PC-9 (cell line): ENCODE measurements at regions not wholly inside any gene's neighbourhood (a gene's known extent, or its start where the extent isn't known, plus 50 kb on each side); places are given as distances from the start of the nearest gene placed in this dataset.

Experiments
- BruUV-seq: library from RNA; stranded (reverse); fragments of 400-500 nt; replicated peaks from 2 replicates; lab custom pipeline; 2021; lab: Mats Ljungman, UMichigan
- CTCF ChIA-PET: fragments of 300-600 bp; sonication (Branson Sonifier 250); formaldehyde crosslinking; loops from one replicate; lab custom pipeline; 2022; ENCODE audit warnings: antibody characterized with exemption; lab: Charles Lee
- POLR2A ChIA-PET: fragments of 300-600 bp; sonication (Branson Sonifier 250); formaldehyde crosslinking; loops from one replicate; lab custom pipeline; 2022; ENCODE audit warnings: antibody characterized with exemption; ENCODE audit not compliant: unreplicated experiment; lab: Charles Lee
- DNase-seq, 2 experiments: peaks; one replicate each; pipeline versions ENCODE4 v3.0.0 to v3.0.0-alpha.2; 2015 to 2022; ENCODE audit warnings: mixed read lengths in 1 of 2
- H2AFZ ChIP-seq: fragments of 200-600 bp; sonication (generic); 2 replicates; pipeline ENCODE4 v1.8.1; 2017; ENCODE audit warnings: antibody characterized with exemption
- H3F3A ChIP-seq: fragments of 200-600 bp; sonication (generic); 2 replicates; pipeline ENCODE4 v1.8.1; 2017; ENCODE audit warnings: antibody characterized with exemption, mild to moderate bottlenecking, low read depth; ENCODE audit not compliant: insufficient read depth
- H3K27ac ChIP-seq: fragments of 200-600 bp; sonication (generic); 2 replicates; pipeline ENCODE4 v1.6.1; 2016; ENCODE audit warnings: mixed run types
- H3K27me3 ChIP-seq: fragments of 200-600 bp; sonication (generic); 2 replicates; pipeline ENCODE4 v1.6.1; 2016; ENCODE audit warnings: low read depth, mixed run types; ENCODE audit not compliant: insufficient read depth
- H3K36me3 ChIP-seq: fragments of 200-600 bp; sonication (generic); 2 replicates; pipeline ENCODE4 v1.6.1; 2016; ENCODE audit warnings: low read depth, mixed run types
- H3K4me1 ChIP-seq: fragments of 200-600 bp; sonication (generic); replicated peaks from 2 replicates; pipeline ENCODE4 v1.6.1; 2016; ENCODE audit warnings: mixed run types; ENCODE audit not compliant: insufficient read depth
- H3K4me2 ChIP-seq: fragments of 200-600 bp; sonication (generic); 2 replicates; pipeline ENCODE4 v1.6.1; 2017; ENCODE audit warnings: mixed run types
- H3K4me3 ChIP-seq: fragments of 200-600 bp; sonication (generic); 2 replicates; pipeline ENCODE4 v1.6.1; 2016; ENCODE audit warnings: mixed run types
- H3K79me2 ChIP-seq: fragments of 200-600 bp; sonication (generic); 2 replicates; pipeline ENCODE4 v1.6.1; 2017; ENCODE audit warnings: low read depth, mixed run types
- H3K9me2 ChIP-seq: fragments of 200-600 bp; sonication (generic); 2 replicates; pipeline ENCODE4 v1.8.1; 2017; ENCODE audit warnings: mild to moderate bottlenecking; ENCODE audit not compliant: insufficient read depth
- H3K9me3 ChIP-seq: fragments of 200-600 bp; sonication (generic); 2 replicates; pipeline ENCODE4 v1.8.1; 2016; ENCODE audit warnings: low read depth; ENCODE audit not compliant: insufficient read depth
- H4K20me1 ChIP-seq: fragments of 200-600 bp; sonication (generic); 2 replicates; pipeline ENCODE4 v1.8.1; 2017; ENCODE audit not compliant: insufficient read depth
- EZH2 ChIP-seq: fragments of 200-600 bp; sonication (generic); IDR thresholded peaks from 2 replicates; pipeline ENCODE4 v1.8.0; 2017; ENCODE audit warnings: antibody characterized with exemption, low read depth
- intact Hi-C: fragments of 100-400 bp; cut with micrococcal nuclease; formaldehyde crosslinking; loops from one replicate; pipeline ENCODE4 v1.10.0; 2022; ENCODE audit not compliant: unreplicated experiment
- TF ChIP-seq, protein P1 (sequence below): fragments of 200-600 bp; sonication (generic); conservative IDR thresholded peaks from 2 replicates; pipeline ENCODE4 v1.6.1; 2017; ENCODE audit warnings: mixed run types, antibody characterized with exemption, mild to moderate bottlenecking, moderate library complexity

DNA sequence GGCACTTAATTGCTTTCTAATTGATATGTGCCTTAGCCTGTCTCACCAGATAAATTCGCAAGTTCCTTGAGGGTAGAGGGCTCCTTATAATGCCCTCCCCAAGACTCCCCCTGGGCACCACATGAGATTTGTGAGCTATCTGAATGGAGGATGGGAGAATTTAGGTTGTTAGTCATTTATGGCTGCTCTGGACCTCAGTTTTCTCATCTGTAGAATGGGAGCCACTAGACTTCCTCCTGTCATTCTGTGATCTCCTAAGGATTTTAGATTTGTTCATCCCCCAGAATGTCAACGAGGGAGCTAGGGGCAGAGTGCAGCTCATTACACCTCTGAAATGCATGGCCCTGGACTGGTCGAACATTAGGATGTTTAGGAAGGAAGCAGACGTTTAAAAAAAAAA lies 294.6 kb downstream of the MIAT start:
- POLR2A ChIA-PET = no interaction called here
- Histone ChIP-seq H3K79me2 (no peaks in the 10 kb centered on the region), H4K20me1 (no peaks in the 10 kb centered on the region), H3K4me2 (no peak overlapping the region), H3K9me3 (no peaks in the 10 kb centered on the region), H2AFZ (no peak overlapping the region), H3F3A (no peaks in the 10 kb centered on the region), H3K36me3 (no peaks in the 10 kb centered on the region), H3K4me3 (no peak overlapping the region), H3K4me1 (no peaks in the 10 kb centered on the region), H3K27ac (no peak overlapping the region), H3K9me2 (no peaks in the 10 kb centered on the region), H3K27me3 (peaks cover 56% of the 10 kb centered on the region)
- intact Hi-C loops = no loop called here
- no peak for TF ChIP-seq EZH2
- TF ChIP-seq, protein P1, sequence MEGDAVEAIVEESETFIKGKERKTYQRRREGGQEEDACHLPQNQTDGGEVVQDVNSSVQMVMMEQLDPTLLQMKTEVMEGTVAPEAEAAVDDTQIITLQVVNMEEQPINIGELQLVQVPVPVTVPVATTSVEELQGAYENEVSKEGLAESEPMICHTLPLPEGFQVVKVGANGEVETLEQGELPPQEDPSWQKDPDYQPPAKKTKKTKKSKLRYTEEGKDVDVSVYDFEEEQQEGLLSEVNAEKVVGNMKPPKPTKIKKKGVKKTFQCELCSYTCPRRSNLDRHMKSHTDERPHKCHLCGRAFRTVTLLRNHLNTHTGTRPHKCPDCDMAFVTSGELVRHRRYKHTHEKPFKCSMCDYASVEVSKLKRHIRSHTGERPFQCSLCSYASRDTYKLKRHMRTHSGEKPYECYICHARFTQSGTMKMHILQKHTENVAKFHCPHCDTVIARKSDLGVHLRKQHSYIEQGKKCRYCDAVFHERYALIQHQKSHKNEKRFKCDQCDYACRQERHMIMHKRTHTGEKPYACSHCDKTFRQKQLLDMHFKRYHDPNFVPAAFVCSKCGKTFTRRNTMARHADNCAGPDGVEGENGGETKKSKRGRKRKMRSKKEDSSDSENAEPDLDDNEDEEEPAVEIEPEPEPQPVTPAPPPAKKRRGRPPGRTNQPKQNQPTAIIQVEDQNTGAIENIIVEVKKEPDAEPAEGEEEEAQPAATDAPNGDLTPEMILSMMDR = no peak
- DNase-seq = no peak
- BruUV-seq = no TSS peak
- CTCF ChIA-PET = no interaction called here

DNA sequence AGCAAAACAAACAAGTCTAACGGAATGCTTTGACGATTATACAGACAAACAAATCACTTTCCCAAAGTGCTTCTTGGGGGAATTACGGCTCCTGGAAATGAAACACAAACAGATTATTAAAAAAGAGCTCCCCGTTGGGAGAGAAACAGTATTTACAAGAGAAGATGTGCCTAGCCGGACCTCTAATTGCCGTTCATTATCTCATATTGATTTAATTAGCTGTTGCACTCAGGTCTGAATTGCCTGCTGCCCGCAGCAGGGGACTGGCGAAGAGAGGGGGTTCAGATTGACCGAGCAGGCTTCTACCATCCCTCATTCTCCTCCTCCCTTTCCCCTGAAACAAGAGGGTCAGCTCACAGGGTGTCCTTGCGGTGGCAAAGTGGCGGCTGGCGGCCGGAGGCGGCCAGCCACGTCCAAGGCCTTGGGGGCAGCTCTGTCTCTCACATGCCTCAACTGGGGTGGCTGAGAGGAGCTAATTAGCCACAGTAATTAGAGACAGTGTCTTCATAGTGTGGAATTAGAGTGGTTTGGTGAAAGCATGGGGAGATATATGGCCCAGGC lies 295.1 kb downstream of the MIAT start:
- H3K27ac ChIP-seq = no peak overlapping the region
- BruUV-seq = no TSS peak
- ChIA-PET CTCF (no interaction called here), POLR2A (no interaction called here)
- TF ChIP-seq EZH2 = no peak
- no peak overlapping the region for H3K4me3 ChIP-seq
- no peaks in the 10 kb centered on the region for H3K36me3 ChIP-seq
- H3K9me2 ChIP-seq = no peaks in the 10 kb centered on the region
- H3K79me2 ChIP-seq = no peaks in the 10 kb centered on the region
- peaks cover 61% of the 10 kb centered on the region for H3K27me3 ChIP-seq
- no peak overlapping the region for H3K4me2 ChIP-seq
- no peaks in the 10 kb centered on the region for H4K20me1 ChIP-seq
- no peaks in the 10 kb centered on the region for H3K9me3 ChIP-seq
- H2AFZ ChIP-seq = no peak overlapping the region
- intact Hi-C loops = no loop called here
- no peaks in the 10 kb centered on the region for H3K4me1 ChIP-seq
- no peaks in the 10 kb centered on the region for H3F3A ChIP-seq
- DNase-seq = no peak

DNA sequence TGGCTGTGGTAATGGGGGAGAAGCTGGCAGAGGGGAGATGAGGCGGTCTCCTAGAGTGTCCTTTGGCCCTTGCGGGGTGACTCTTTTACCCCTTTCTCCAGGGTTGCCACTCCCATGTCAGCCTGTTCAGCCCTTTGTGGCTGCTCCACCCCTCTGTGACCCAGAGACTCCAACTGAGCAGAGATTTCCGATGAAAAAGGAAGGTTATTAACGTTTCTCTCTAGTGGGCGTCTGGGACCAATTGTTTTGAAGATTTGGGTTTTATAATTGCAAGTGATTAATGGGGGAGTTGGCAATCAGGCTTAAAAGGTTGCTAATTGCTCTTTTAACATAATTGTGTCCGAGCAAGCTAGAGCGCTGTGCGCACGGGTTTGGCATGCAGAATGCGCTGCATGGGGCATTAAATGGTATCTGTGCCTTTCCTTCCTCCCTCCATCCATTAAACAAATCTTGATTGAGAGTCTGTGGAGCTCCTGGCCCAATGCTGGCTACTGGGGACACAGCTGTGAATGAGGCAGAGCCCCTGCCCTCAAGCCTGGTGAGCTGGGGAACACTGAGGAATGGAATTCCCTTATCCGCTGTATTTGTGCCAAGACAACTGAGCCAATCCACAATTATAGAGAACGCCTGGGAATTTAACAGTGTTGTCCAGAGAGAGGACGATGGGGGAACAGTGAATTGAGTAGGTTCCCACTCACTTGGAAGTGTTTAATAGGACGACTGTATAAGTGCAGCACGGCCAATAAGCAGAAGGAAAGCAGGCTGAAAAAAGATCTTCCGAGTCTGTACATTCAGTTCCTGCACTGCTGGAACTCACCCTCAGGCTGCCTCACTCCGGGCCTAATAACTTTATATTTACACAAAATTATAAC lies 295.9 kb downstream of the MIAT start:
- CTCF ChIA-PET = no interaction called here
- H4K20me1 ChIP-seq = no peaks in the 10 kb centered on the region
- no peaks in the 10 kb centered on the region for H3F3A ChIP-seq
- no peaks in the 10 kb centered on the region for H3K9me2 ChIP-seq
- no peak overlapping the region for H3K27ac ChIP-seq
- H3K4me2 ChIP-seq = no peak overlapping the region
- DNase-seq = no peak
- H3K4me1 ChIP-seq = no peaks in the 10 kb centered on the region
- no peaks in the 10 kb centered on the region for H3K79me2 ChIP-seq
- POLR2A ChIA-PET = no interaction called here
- H2AFZ ChIP-seq = no peak overlapping the region
- H3K9me3 ChIP-seq = no peaks in the 10 kb centered on the region
- no peaks in the 10 kb centered on the region for H3K36me3 ChIP-seq
- no TSS peak for BruUV-seq
- peaks cover 67% of the 10 kb centered on the region for H3K27me3 ChIP-seq
- no peak for TF ChIP-seq EZH2
- TF ChIP-seq, protein P1 = no peak
- no peak overlapping the region for H3K4me3 ChIP-seq
- intact Hi-C loops = no loop called here
